Mesendoderm (in vitro differentiated cells): ENCODE measurements at regions not wholly inside any gene's neighbourhood (a gene's known extent, or its start where the extent isn't known, plus 50 kb on each side); places are given as distances from the start of the nearest gene placed in this dataset.
"Not testable (repeated sequence)": the region's sequence is repeated elsewhere in the genome, so short reads cannot be mapped to it uniquely, and the experiment has no call there.

ENCODE experiments used
- DNase-seq: peaks from one replicate; pipeline ENCODE4 v3.0.0; 2013
- H2AK5ac ChIP-seq: 2 replicates; pipeline ENCODE4 v1.6.1; 2013; ENCODE audit warnings: low read length, inconsistent platforms
- H2BK120ac ChIP-seq: 2 replicates; pipeline ENCODE4 v1.6.1; 2013; ENCODE audit warnings: low read depth, mild to moderate bottlenecking, low read length, moderate library complexity, mixed read lengths
- H2BK15ac ChIP-seq: replicated peaks from 2 replicates; pipeline ENCODE4 v1.6.1; 2013; ENCODE audit warnings: low read depth, mild to moderate bottlenecking, moderate library complexity
- H2BK5ac ChIP-seq: 2 replicates; pipeline ENCODE4 v1.6.1; 2013; ENCODE audit warnings: low read length, inconsistent platforms
- H3K18ac ChIP-seq: 2 replicates; pipeline ENCODE4 v1.6.1; 2013; ENCODE audit warnings: mild to moderate bottlenecking, low read length, mixed read lengths
- H3K23ac ChIP-seq: one replicate; pipeline ENCODE4 v1.6.1; 2013; ENCODE audit warnings: low read length
- H3K27ac ChIP-seq: 2 replicates; pipeline ENCODE4 v1.5.1; 2013; ENCODE audit warnings: low read depth, mild to moderate bottlenecking, inconsistent platforms, low read length, moderate library complexity
- H3K27me3 ChIP-seq: 2 replicates; pipeline ENCODE4 v1.6.1; 2013; ENCODE audit warnings: low read length, control low read depth, mild to moderate bottlenecking, inconsistent platforms; ENCODE audit not compliant: insufficient read depth, poor library complexity
- H3K36me3 ChIP-seq: 2 replicates; pipeline ENCODE4 v1.6.1; 2013; ENCODE audit warnings: low read length, inconsistent platforms; ENCODE audit not compliant: control insufficient read depth, insufficient read depth
- H3K4ac ChIP-seq: one replicate; pipeline ENCODE4 v1.6.1; 2013; ENCODE audit warnings: low read depth, mild to moderate bottlenecking, low read length, moderate library complexity
- H3K4me1 ChIP-seq: 2 replicates; pipeline ENCODE4 v1.6.1; 2013; ENCODE audit warnings: low read depth, low read length, inconsistent platforms; ENCODE audit not compliant: control insufficient read depth
- H3K4me2 ChIP-seq: 2 replicates; pipeline ENCODE4 v1.6.1; 2013; ENCODE audit warnings: low read length
- H3K4me3 ChIP-seq: 2 replicates; pipeline ENCODE4 v1.5.1; 2013; ENCODE audit warnings: mild to moderate bottlenecking, low read length
- H3K56ac ChIP-seq: one replicate; pipeline ENCODE4 v1.6.1; 2013; ENCODE audit warnings: low read length
- H3K79me1 ChIP-seq: 2 replicates; pipeline ENCODE4 v1.6.1; 2013; ENCODE audit warnings: low read length, inconsistent platforms
- H3K79me2 ChIP-seq: 2 replicates; pipeline ENCODE4 v1.6.1; 2013; ENCODE audit warnings: mild to moderate bottlenecking, low read length; ENCODE audit not compliant: control insufficient read depth, insufficient read depth
- H3K9ac ChIP-seq: 2 replicates; pipeline ENCODE4 v1.6.1; 2013; ENCODE audit warnings: low read length, inconsistent platforms
- H4K5ac ChIP-seq: one replicate; pipeline ENCODE4 v1.6.1; 2013; ENCODE audit warnings: low read length
- H4K8ac ChIP-seq: one replicate; pipeline ENCODE4 v1.6.1; 2013; ENCODE audit warnings: low read depth, mild to moderate bottlenecking, control low read depth, low read length, moderate library complexity
- WGBS: extraction: QIAGEN DNeasy Blood & Tissue Kit; methylation state at CpG from one replicate; pipeline ENCODE4 v1.1.7; 2013; ENCODE audit warnings: low lambda C conversion rate, missing lambda C conversion rate; ENCODE audit not compliant: insufficient coverage; ENCODE audit errors: extremely low coverage; 5-methylcytosine and 5-hydroxymethylcytosine counted together

DNA sequence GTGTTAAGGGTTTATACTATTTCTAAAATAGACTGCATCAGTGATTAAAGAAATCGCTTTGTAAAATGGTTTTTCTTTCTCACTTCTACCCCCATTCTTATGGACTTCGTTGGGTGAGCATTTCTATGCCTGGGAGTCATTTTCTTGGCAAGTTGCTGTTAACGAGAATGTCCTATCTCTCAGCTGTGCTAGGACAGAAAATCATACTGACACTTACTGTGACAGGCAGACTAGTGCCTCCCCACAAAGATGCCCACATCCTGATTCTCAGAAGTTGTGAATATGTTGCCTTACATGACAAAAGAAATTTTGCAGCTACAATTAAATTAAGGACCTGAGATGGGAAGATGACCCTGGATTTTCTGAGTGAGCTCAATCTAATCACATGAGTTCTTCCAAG lies 65.1 kb upstream of the NMUR2 start:
- Histone ChIP-seq H2BK15ac (no peak overlapping the region), H3K4me3 (no peak overlapping the region), H4K8ac (no peak overlapping the region), H3K9ac (no peak overlapping the region), H3K56ac (no peak overlapping the region), H2BK5ac (no peak overlapping the region), H3K36me3 (no peaks in the 10 kb centered on the region), H3K23ac (no peak overlapping the region), H2AK5ac (no peak overlapping the region), H3K4me1 (no peaks in the 10 kb centered on the region), H3K79me2 (no peaks in the 10 kb centered on the region), H3K27ac (no peak overlapping the region), H3K4ac (no peak overlapping the region), H3K18ac (no peak overlapping the region), H3K27me3 (no peaks in the 10 kb centered on the region), H3K4me2 (no peak overlapping the region), H2BK120ac (no peak overlapping the region), H4K5ac (no peak overlapping the region), H3K79me1 (no peaks in the 10 kb centered on the region)
- no CpG with 5 or more reads among the region's 3 CpGs for WGBS
- no peak for DNase-seq

DNA sequence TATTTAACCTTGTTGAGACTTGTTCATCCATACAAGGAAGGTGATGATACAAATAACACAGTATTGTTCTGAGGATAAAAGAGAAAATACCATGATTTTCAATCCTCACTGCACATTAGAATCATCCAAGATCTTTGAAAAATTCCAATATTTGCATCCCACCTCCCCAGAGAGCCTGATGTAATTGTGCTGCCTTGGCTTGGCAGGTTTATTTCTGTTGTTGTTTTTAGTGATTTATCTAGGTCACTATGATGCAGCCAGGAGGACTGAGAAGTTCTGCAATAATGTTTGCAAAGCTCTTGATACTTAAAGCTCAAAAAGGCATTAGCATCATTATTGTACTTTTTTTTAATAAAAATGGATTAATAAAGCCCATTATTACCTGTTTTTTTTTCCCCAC lies 67.0 kb upstream of the NMUR2 start:
- Histone ChIP-seq H3K4me1 (no peaks in the 10 kb centered on the region), H3K27me3 (no peaks in the 10 kb centered on the region), H3K9ac (no peak overlapping the region), H3K4me2 (no peak overlapping the region), H4K5ac (no peak overlapping the region), H2AK5ac (no peak overlapping the region), H3K23ac (no peak overlapping the region), H3K36me3 (no peaks in the 10 kb centered on the region), H3K27ac (no peak overlapping the region), H3K79me1 (no peaks in the 10 kb centered on the region), H2BK120ac (no peak overlapping the region), H3K4ac (no peak overlapping the region), H4K8ac (no peak overlapping the region), H2BK15ac (no peak overlapping the region), H2BK5ac (no peak overlapping the region), H3K18ac (no peak overlapping the region), H3K56ac (no peak overlapping the region), H3K4me3 (no peak overlapping the region), H3K79me2 (no peaks in the 10 kb centered on the region)
- no peak for DNase-seq

DNA sequence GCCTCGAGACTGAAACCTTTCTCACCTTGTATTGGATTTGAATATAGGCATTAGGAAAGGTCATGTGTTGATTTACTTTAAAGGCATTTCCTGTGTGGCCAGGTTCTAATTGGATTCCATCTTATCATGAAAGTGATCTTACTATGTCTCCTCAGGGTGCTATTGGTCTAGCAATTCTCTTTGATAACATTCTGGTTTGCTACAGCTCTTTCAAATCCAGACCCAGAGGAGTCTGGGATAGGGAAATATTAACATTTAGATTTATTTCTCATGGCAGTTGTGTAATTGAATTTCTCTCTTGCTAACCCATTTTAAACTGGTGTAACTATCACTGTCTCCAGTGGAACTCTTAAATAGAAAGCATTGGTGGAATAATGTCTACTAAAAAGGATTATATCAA lies 69.9 kb upstream of the NMUR2 start:
- Histone ChIP-seq H3K18ac (no peak overlapping the region), H3K56ac (no peak overlapping the region), H2AK5ac (no peak overlapping the region), H3K9ac (no peak overlapping the region), H3K4me3 (no peak overlapping the region), H4K5ac (no peak overlapping the region), H3K79me1 (no peaks in the 10 kb centered on the region), H2BK120ac (no peak overlapping the region), H3K27me3 (no peaks in the 10 kb centered on the region), H3K4me2 (no peak overlapping the region), H2BK15ac (no peak overlapping the region), H3K79me2 (no peaks in the 10 kb centered on the region), H3K23ac (no peak overlapping the region), H4K8ac (no peak overlapping the region), H3K36me3 (no peaks in the 10 kb centered on the region), H3K4ac (no peak overlapping the region), H3K27ac (no peak overlapping the region), H2BK5ac (no peak overlapping the region), H3K4me1 (no peaks in the 10 kb centered on the region)
- WGBS, result no CpG with 5 or more reads among the region's 1 CpG
- no peak for DNase-seq

DNA sequence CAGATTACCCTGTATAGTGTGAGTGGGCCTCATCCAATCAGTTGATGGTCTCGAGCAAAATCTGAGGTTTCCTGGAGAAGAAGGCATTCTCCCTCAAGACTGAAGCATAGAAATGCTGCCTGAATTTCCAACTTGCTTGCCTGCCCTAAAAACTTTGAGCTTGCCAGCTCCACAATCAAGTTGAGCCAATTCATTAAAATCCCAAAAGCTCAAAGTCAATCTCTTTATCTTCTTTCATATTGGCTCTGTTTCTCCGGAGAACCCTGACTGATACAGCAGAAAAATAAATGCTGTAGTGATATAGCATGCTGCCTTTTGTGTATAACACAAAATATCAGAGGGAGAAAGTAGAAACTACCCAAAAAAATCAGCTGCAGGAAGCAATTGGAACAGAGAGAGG lies 72.5 kb upstream of the NMUR2 start:
- no peak overlapping the region for H4K5ac ChIP-seq
- no peak overlapping the region for H3K18ac ChIP-seq
- no peaks in the 10 kb centered on the region for H3K4me1 ChIP-seq
- H3K23ac ChIP-seq, result no peak overlapping the region
- no peak overlapping the region for H4K8ac ChIP-seq
- H2BK5ac ChIP-seq, result no peak overlapping the region
- H3K27ac ChIP-seq, result no peak overlapping the region
- no peak overlapping the region for H2AK5ac ChIP-seq
- H3K79me2 ChIP-seq, result no peaks in the 10 kb centered on the region
- no peak overlapping the region for H3K56ac ChIP-seq
- no peak overlapping the region for H3K4me3 ChIP-seq
- no peak overlapping the region for H3K4me2 ChIP-seq
- H3K36me3 ChIP-seq, result no peaks in the 10 kb centered on the region
- no peak for DNase-seq
- H3K4ac ChIP-seq, result no peak overlapping the region
- no CpG with 5 or more reads among the region's 2 CpGs for WGBS
- no peak overlapping the region for H3K9ac ChIP-seq
- no peak overlapping the region for H2BK15ac ChIP-seq
- no peak overlapping the region for H2BK120ac ChIP-seq
- H3K27me3 ChIP-seq, result no peaks in the 10 kb centered on the region
- H3K79me1 ChIP-seq, result no peaks in the 10 kb centered on the region

DNA sequence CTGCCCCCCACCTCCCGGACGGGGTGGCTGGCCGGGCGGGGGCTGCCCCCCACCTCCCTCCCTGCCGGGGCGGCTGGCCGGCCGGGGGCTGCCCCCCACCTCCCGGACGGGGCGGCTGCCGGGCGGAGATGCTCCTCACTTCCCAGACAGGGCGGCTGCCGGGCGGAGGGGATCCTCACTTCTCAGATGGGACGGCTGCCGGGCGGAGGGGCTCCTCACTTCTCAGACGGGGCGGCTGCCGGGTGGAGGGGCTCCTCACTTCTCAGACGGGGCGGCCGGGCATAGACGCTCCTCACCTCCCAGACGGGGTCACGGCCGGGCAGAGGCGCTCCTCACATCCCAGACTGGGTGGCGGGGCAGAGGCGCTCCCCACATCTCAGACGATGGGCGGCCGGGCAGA lies 74.8 kb upstream of the NMUR2 start:
- not testable (repeated sequence) for H3K79me1 ChIP-seq, H3K23ac ChIP-seq, H3K27ac ChIP-seq, H3K9ac ChIP-seq, H3K18ac ChIP-seq, H2BK5ac ChIP-seq, H3K4ac ChIP-seq, H3K4me2 ChIP-seq, H4K5ac ChIP-seq, H2AK5ac ChIP-seq, DNase-seq, H4K8ac ChIP-seq, H3K4me1 ChIP-seq, H3K4me3 ChIP-seq, H2BK120ac ChIP-seq, H3K27me3 ChIP-seq, H3K56ac ChIP-seq, H3K36me3 ChIP-seq, H2BK15ac ChIP-seq, H3K79me2 ChIP-seq
- no CpG with 5 or more reads among the region's 35 CpGs for WGBS

DNA sequence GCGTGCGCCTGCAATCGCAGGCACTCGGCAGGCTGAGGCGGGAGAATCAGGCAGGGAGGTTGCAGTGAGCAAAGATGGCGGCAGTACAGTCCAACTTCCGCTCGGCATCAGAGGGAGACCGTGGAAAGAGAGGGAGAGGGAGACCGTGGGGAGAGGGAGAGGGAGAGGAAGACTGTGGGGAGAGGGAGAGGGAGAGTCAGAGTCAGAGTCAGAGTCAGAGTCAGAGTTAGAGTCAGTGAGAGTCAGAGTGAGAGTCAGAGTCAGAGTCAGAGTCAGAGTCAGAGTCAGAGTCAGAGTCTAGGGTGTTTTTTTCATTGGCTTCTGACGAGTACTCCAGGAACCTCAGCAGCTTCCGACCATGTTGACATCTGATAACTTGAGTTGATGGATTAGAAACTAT lies 75.6 kb upstream of the NMUR2 start:
- H3K79me2 ChIP-seq, H3K36me3 ChIP-seq, H2BK15ac ChIP-seq, H3K4me3 ChIP-seq, H3K18ac ChIP-seq, H3K4ac ChIP-seq, H4K5ac ChIP-seq, H3K27me3 ChIP-seq, H3K23ac ChIP-seq, H3K4me1 ChIP-seq, H3K27ac ChIP-seq, H4K8ac ChIP-seq, DNase-seq, H2BK120ac ChIP-seq, H3K9ac ChIP-seq, H2AK5ac ChIP-seq, H2BK5ac ChIP-seq, H3K79me1 ChIP-seq, H3K56ac ChIP-seq, H3K4me2 ChIP-seq: not testable (repeated sequence)
- no CpG with 5 or more reads among the region's 12 CpGs for WGBS
